Ureter (tissue), 1 donor: ENCODE measurements at regions not wholly inside any gene's neighbourhood (a gene's known extent, or its start where the extent isn't known, plus 50 kb on each side); places are given as distances from the start of the nearest gene placed in this dataset.

ENCODE experiments used
- DNase-seq: peaks from one replicate; pipeline ENCODE4 v3.0.0-alpha.2; 2020; ENCODE audit warnings: low spot score
- donor health status: DM: yes; HTN: yes; CAD: no.

- no peak for DNase-seq
Measured at GRCh38 chr2:57880446-57880845, 166.2 kb upstream of the VRK2 start.

- DNase-seq = no peak
Measured at GRCh38 chr2:57880967-57881366, 165.6 kb upstream of the VRK2 start.

GRCh38 chr2:57881998-57882888 is 164.4 kb upstream of the VRK2 start:
- DNase-seq = no peak

- DNase-seq = no peak
Measured at GRCh38 chr2:57882895-57883515, 163.6 kb upstream of the VRK2 start.

- DNase-seq = no peak
Measured at GRCh38 chr2:57884281-57884680, 162.3 kb upstream of the VRK2 start.

GRCh38 chr2:57885742-57886141 is 160.9 kb upstream of the VRK2 start:
- no peak for DNase-seq

- DNase-seq = no peak
Measured at GRCh38 chr2:57886161-57886786, 160.3 kb upstream of the VRK2 start.

GRCh38 chr2:57888463-57888862 is 158.1 kb upstream of the VRK2 start:
- no peak for DNase-seq

- DNase-seq = no peak
Measured at GRCh38 chr2:57890464-57890863, 156.1 kb upstream of the VRK2 start.

GRCh38 chr2:57891086-57891712 is 155.4 kb upstream of the VRK2 start:
- DNase-seq = no peak

GRCh38 chr2:57892920-57893319 is 153.7 kb upstream of the VRK2 start:
- no peak for DNase-seq

- DNase-seq = no peak
Measured at GRCh38 chr2:57893347-57893746, 153.3 kb upstream of the VRK2 start.

- no peak for DNase-seq
Measured at GRCh38 chr2:57893786-57894185, 152.8 kb upstream of the VRK2 start.

GRCh38 chr2:57894381-57894780 is 152.2 kb upstream of the VRK2 start:
- DNase-seq = no peak

GRCh38 chr2:57897920-57898319 is 148.7 kb upstream of the VRK2 start:
- no peak for DNase-seq

- DNase-seq = no peak
Measured at GRCh38 chr2:57899898-57900297, 146.7 kb upstream of the VRK2 start.

- DNase-seq = no peak
Measured at GRCh38 chr2:57902578-57902977, 144.0 kb upstream of the VRK2 start.

- DNase-seq = no peak
Measured at GRCh38 chr2:57906152-57906732, 140.4 kb upstream of the VRK2 start.

- no peak for DNase-seq
Measured at GRCh38 chr2:57907411-57907810, 139.2 kb upstream of the VRK2 start.

GRCh38 chr2:57908736-57909161 is 137.9 kb upstream of the VRK2 start:
- no peak for DNase-seq

GRCh38 chr2:57918126-57918525 is 128.5 kb upstream of the VRK2 start:
- no peak for DNase-seq

GRCh38 chr2:57920342-57920939 is 126.2 kb upstream of the VRK2 start:
- no peak for DNase-seq
